GM23248 (cell line): ENCODE measurements at regions not wholly inside any gene's neighbourhood (a gene's known extent, or its start where the extent isn't known, plus 50 kb on each side); places are given as distances from the start of the nearest gene placed in this dataset.

ENCODE experiments used
- EZH2 ChIP-seq: fragments of 200-600 bp; sonication (generic); IDR thresholded peaks from 2 replicates; pipeline ENCODE4 v1.6.1; 2018; ENCODE audit warnings: antibody characterized with exemption, mild to moderate bottlenecking; ENCODE audit not compliant: insufficient read depth, poor library complexity, severe bottlenecking
- EZH2phosphoT487 ChIP-seq: fragments of 200-600 bp; sonication (generic); IDR thresholded peaks from 2 replicates; pipeline ENCODE4 v1.6.1; 2018; ENCODE audit warnings: antibody characterized with exemption, moderate library complexity, mild to moderate bottlenecking, low read depth; ENCODE audit not compliant: insufficient read depth

DNA sequence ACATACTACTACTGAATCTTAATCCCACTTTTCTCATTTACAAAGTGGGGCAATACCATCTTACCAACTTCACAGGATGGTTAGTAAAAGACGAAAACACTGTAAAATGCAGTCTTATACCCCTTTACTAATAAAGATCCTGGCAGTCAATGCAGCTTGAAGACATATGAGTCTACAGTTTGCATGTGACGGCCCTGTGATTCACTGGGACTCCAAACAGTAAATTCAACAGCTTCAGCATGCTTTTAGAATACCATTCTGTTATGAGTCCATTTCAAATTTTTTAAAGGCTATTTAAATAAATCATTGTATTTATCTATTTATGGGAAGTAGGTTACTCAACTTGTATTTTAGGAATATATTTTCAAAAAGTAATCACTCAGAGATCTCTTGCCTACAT lies 629.1 kb downstream of the LIG4 start:
- TF ChIP-seq EZH2phosphoT487 (no peak), EZH2 (no peak)
